ENCODE measurements at regions not wholly inside any gene's neighbourhood (a gene's known extent, or its start where the extent isn't known, plus 50 kb on each side); places are given as distances from the start of the nearest gene placed in this dataset.

GRCh38 chr2:115976916-115977315 is 1534.5 kb downstream of the DPP10 start:
- Mint-ChIP-seq H3K27me3 (ENCODE audit: low read depth) (no peaks in the 10 kb centered on the region; the same call in 1 of the 2 replicates), H3K27ac (no peak overlapping the region), H3K4me1 (peaks cover 3% of the 10 kb centered on the region; the same call in 1 of the 2 replicates), H3K9me3 (peaks cover 79% of the 10 kb centered on the region), H3K4me3 (no peak overlapping the region), H3K36me3 (peaks cover 21% of the 10 kb centered on the region)
- POLR2A ChIA-PET = no interaction called here
- TF ChIP-seq GTF2I (CRISPR knock-in tag; conservative IDR thresholded peaks at IDR 0.05) (no peak), PRDM15 (CRISPR knock-in tag; IDR thresholded peaks at IDR 0.05) (no peak), ATF2 (CRISPR knock-in tag; IDR thresholded peaks at IDR 0.05; ENCODE audit: borderline replicate concordance, low read depth) (no peak), ZNF317 (CRISPR knock-in tag; IDR thresholded peaks at IDR 0.05; ENCODE audit: borderline replicate concordance, low read depth) (no peak), FOXK1 (CRISPR knock-in tag; IDR thresholded peaks at IDR 0.05) (no peak), SMAD3 (CRISPR knock-in tag; IDR thresholded peaks at IDR 0.05; ENCODE audit: borderline replicate concordance) (no peak), SOX15 (CRISPR knock-in tag; IDR thresholded peaks at IDR 0.05) (no peak), CREB1 (CRISPR knock-in tag; IDR thresholded peaks at IDR 0.05) (no peak), ZNF532 (CRISPR knock-in tag; IDR thresholded peaks at IDR 0.05; ENCODE audit: borderline replicate concordance) (no peak), KAT7 (CRISPR knock-in tag; IDR thresholded peaks at IDR 0.05; ENCODE audit: borderline replicate concordance) (no peak), IRF2 (CRISPR knock-in tag; IDR thresholded peaks at IDR 0.05; ENCODE audit: borderline replicate concordance, low read depth) (no peak), ZNF281 (CRISPR knock-in tag; IDR thresholded peaks at IDR 0.05) (no peak), OVOL2 (CRISPR knock-in tag; IDR thresholded peaks at IDR 0.05; ENCODE audit: borderline replicate concordance) (no peak), FOXP1 (CRISPR knock-in tag; IDR thresholded peaks at IDR 0.05; ENCODE audit: borderline replicate concordance) (no peak), ZNF416 (CRISPR knock-in tag; IDR thresholded peaks at IDR 0.05) (no peak), E2F1 (CRISPR knock-in tag; IDR thresholded peaks at IDR 0.05) (no peak), NR3C1 (CRISPR knock-in tag; conservative IDR thresholded peaks at IDR 0.05; ENCODE audit: low read depth) (no peak), FOXP4 (CRISPR knock-in tag; IDR thresholded peaks at IDR 0.05) (no peak)
- ATAC-seq = no peak
- CTCF ChIA-PET = no interaction called here
- no peak for DNase-seq (ENCODE audit: low spot score)
